ENCODE measurements at regions not wholly inside any gene's neighbourhood (a gene's known extent, or its start where the extent isn't known, plus 50 kb on each side); places are given as distances from the start of the nearest gene placed in this dataset.

DNA sequence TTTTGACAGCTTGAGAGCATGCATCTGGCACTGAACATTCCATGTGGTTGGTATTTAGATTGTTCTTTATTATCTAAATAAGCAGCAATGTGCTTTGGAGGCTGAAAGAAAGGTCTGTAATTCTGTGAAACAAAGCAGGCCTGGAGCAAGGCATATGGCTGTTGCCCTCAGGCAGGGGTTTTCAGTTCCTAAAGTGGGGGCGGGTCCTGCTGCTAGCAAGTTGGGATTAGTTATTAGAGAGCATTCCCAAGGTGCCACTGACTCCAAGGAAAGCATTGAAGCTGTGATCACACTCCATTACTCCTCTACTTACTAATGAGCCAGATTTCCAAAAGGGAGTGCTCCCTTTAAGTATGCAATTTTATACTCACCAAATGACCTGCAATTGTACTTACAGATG, 432.2 kb downstream of the OLFM4 start:
- no TSS peak for BruUV-seq (replicated peaks)
- Mint-ChIP-seq H3K4me1 (ENCODE audit: insufficient read depth, unreplicated experiment) (no peaks in the 10 kb centered on the region), H3K27me3 (ENCODE audit: insufficient read depth, unreplicated experiment) (no peaks in the 10 kb centered on the region), H3K27ac (ENCODE audit: low read depth, unreplicated experiment) (no peak overlapping the region), H3K36me3 (ENCODE audit: insufficient read depth, unreplicated experiment) (no peaks in the 10 kb centered on the region), H3K9me3 (ENCODE audit: unreplicated experiment) (peaks cover 14% of the 10 kb centered on the region), H3K4me3 (ENCODE audit: unreplicated experiment) (no peak overlapping the region)
- intact Hi-C loops (cut with micrococcal nuclease) = no loop called here
- POLR2A ChIA-PET = no interaction called here
- CTCF ChIA-PET = no interaction called here
- TF ChIP-seq CTCF (IDR thresholded peaks at IDR 0.05; ENCODE audit: unreplicated experiment) = no peak
- no peak for DNase-seq (ENCODE audit: unreplicated experiment)

DNA sequence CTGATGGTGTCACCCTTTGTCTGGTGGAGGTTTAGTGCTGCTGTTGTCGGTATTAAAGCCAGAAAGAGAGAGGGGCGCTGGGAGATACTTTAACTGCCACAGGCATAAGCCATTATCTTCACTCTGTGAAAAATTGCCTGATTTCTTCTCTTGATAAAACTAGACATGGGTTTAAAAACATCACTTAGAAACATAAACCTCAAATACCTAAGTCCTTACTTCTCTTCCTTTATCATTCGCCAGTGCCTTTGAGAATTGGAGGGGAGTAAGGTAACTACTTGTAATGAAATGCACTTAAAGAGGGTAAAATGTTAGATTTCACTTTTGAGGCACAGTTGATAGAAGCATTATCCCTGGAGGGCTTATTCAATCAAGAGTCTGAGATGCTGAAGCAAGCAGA, 434.5 kb downstream of the OLFM4 start:
- Mint-ChIP-seq H3K27me3 (ENCODE audit: insufficient read depth, unreplicated experiment) (no peaks in the 10 kb centered on the region), H3K27ac (ENCODE audit: low read depth, unreplicated experiment) (no peak overlapping the region), H3K4me1 (ENCODE audit: insufficient read depth, unreplicated experiment) (no peaks in the 10 kb centered on the region), H3K9me3 (ENCODE audit: unreplicated experiment) (peaks cover 14% of the 10 kb centered on the region), H3K4me3 (ENCODE audit: unreplicated experiment) (no peak overlapping the region), H3K36me3 (ENCODE audit: insufficient read depth, unreplicated experiment) (no peaks in the 10 kb centered on the region)
- intact Hi-C loops (cut with micrococcal nuclease) = no loop called here
- BruUV-seq (replicated peaks) = no TSS peak
- DNase-seq (ENCODE audit: unreplicated experiment) = no peak
- ChIA-PET POLR2A (no interaction called here), CTCF (no interaction called here)
- no peak for TF ChIP-seq CTCF (IDR thresholded peaks at IDR 0.05; ENCODE audit: unreplicated experiment)

DNA sequence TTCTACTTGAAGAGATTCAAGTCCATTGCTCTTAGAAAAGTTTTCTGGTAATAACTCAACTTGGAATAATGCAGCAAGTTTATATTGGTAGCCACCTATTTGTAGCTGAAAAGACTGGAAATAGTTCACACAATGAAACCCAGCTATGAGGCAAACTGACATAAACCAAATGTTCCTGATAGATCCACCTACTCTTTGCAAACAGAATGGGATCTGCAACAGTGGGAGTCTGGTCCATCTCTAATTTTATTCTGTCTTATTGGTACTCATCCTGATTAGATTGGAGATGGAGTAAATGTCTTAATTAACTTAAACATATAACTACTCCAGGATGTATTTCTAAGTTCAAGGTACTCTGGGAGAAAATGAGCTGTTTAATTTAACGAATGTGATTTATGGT, 438.0 kb downstream of the OLFM4 start:
- Mint-ChIP-seq H3K9me3 (ENCODE audit: unreplicated experiment) (peaks cover 7% of the 10 kb centered on the region), H3K4me1 (ENCODE audit: insufficient read depth, unreplicated experiment) (no peaks in the 10 kb centered on the region), H3K36me3 (ENCODE audit: insufficient read depth, unreplicated experiment) (no peaks in the 10 kb centered on the region), H3K27ac (ENCODE audit: low read depth, unreplicated experiment) (no peak overlapping the region), H3K4me3 (ENCODE audit: unreplicated experiment) (no peak overlapping the region), H3K27me3 (ENCODE audit: insufficient read depth, unreplicated experiment) (no peaks in the 10 kb centered on the region)
- no TSS peak for BruUV-seq (replicated peaks)
- ChIA-PET POLR2A (no interaction called here), CTCF (no interaction called here)
- no peak for DNase-seq (ENCODE audit: unreplicated experiment)
- TF ChIP-seq CTCF (IDR thresholded peaks at IDR 0.05; ENCODE audit: unreplicated experiment) = no peak
- intact Hi-C loops (cut with micrococcal nuclease) = no loop called here

- Mint-ChIP-seq H3K27ac (ENCODE audit: low read depth, unreplicated experiment) (no peak overlapping the region), H3K36me3 (ENCODE audit: insufficient read depth, unreplicated experiment) (no peaks in the 10 kb centered on the region), H3K4me1 (ENCODE audit: insufficient read depth, unreplicated experiment) (peaks cover 6% of the 10 kb centered on the region), H3K9me3 (ENCODE audit: unreplicated experiment) (no peaks in the 10 kb centered on the region), H3K27me3 (ENCODE audit: insufficient read depth, unreplicated experiment) (no peaks in the 10 kb centered on the region), H3K4me3 (ENCODE audit: unreplicated experiment) (no peak overlapping the region)
- ChIA-PET CTCF (no interaction called here), POLR2A (no interaction called here)
- BruUV-seq (replicated peaks) = no TSS peak
- no peak for DNase-seq (ENCODE audit: unreplicated experiment)
- no peak for TF ChIP-seq CTCF (IDR thresholded peaks at IDR 0.05; ENCODE audit: unreplicated experiment)
- intact Hi-C loops (cut with micrococcal nuclease) = no loop called here
Observed at GRCh38 chr13:53473397-53473796, 444.8 kb downstream of the OLFM4 start.

All from MCF 10A (cell line).